PC-3 (cell line): ENCODE measurements at regions not wholly inside any gene's neighbourhood (a gene's known extent, or its start where the extent isn't known, plus 50 kb on each side); places are given as distances from the start of the nearest gene placed in this dataset.

Source experiments
- ATAC-seq: fragments of 200-7000 bp; cut with Tn5 transposase; 2 replicates; pipeline ENCODE4 v1.9.1; 2020; ENCODE audit warnings: mild to moderate bottlenecking, moderate library complexity
- BruUV-seq: library from RNA; stranded (reverse); fragments of 400-500 nt; replicated peaks from 2 replicates; lab custom pipeline; 2021; lab: Mats Ljungman, UMichigan
- CTCF ChIA-PET: fragments of 300-600 bp; sonication (Branson Sonifier 250); formaldehyde crosslinking; loops from one replicate; lab custom pipeline; 2022; ENCODE audit warnings: antibody characterized with exemption; lab: Charles Lee
- POLR2A ChIA-PET: fragments of 300-600 bp; sonication (Branson Sonifier 250); formaldehyde crosslinking; loops from one replicate; lab custom pipeline; 2022; ENCODE audit warnings: antibody characterized with exemption; ENCODE audit not compliant: unreplicated experiment; lab: Charles Lee
- DNase-seq: peaks from one replicate; pipeline ENCODE4 v3.0.0-alpha.2; 2015
- H2AFZ ChIP-seq: fragments of 300-600 bp; sonication (generic); 2 replicates; pipeline ENCODE4 v1.6.0; 2016; ENCODE audit warnings: antibody characterized with exemption, low read length
- H3F3A ChIP-seq: fragments of 300-600 bp; sonication (generic); one replicate; pipeline ENCODE4 v1.6.0; 2017; ENCODE audit warnings: antibody characterized with exemption, low read length, control low read depth, mild to moderate bottlenecking; ENCODE audit not compliant: unreplicated experiment
- H3K27ac ChIP-seq: fragments of 300-600 bp; sonication (generic); 2 replicates; pipeline ENCODE4 v1.5.1; 2016; ENCODE audit warnings: mild to moderate bottlenecking, low read length
- H3K27me3 ChIP-seq: fragments of 300-600 bp; sonication (generic); 2 replicates; pipeline ENCODE4 v1.6.1; 2016; ENCODE audit warnings: low read length, mixed read lengths
- H3K36me3 ChIP-seq: fragments of 300-600 bp; sonication (generic); 2 replicates; pipeline ENCODE4 v1.6.1; 2016; ENCODE audit warnings: low read depth, mixed run types, low read length, mixed read lengths
- H3K4me1 ChIP-seq: fragments of 300-600 bp; sonication (generic); 2 replicates; pipeline ENCODE4 v1.5.1; 2016; ENCODE audit warnings: low read length; ENCODE audit not compliant: insufficient read depth
- H3K4me2 ChIP-seq: fragments of 300-600 bp; sonication (generic); 2 replicates; pipeline ENCODE4 v1.6.0; 2016; ENCODE audit warnings: low read length
- H3K4me3 ChIP-seq: fragments of 300-600 bp; sonication (generic); 2 replicates; pipeline ENCODE4 v1.5.1; 2016; ENCODE audit warnings: mild to moderate bottlenecking, low read length, mixed read lengths
- H3K79me2 ChIP-seq: fragments of 300-600 bp; sonication (generic); 2 replicates; pipeline ENCODE4 v1.6.1; 2017; ENCODE audit warnings: low read length, mixed read lengths
- H3K9ac ChIP-seq: fragments of 300-600 bp; sonication (generic); 2 replicates; pipeline ENCODE4 v1.6.0; 2016; ENCODE audit warnings: mild to moderate bottlenecking, low read length
- H3K9me2 ChIP-seq: fragments of 300-600 bp; sonication (generic); replicated peaks from 2 replicates; pipeline ENCODE4 v1.6.1; 2016; ENCODE audit warnings: mixed run types, low read length, mixed read lengths
- H3K9me3 ChIP-seq: fragments of 300-600 bp; sonication (generic); 2 replicates; pipeline ENCODE4 v1.6.1; 2016; ENCODE audit warnings: low read length, mixed read lengths
- H4K20me1 ChIP-seq: fragments of 300-600 bp; sonication (generic); 2 replicates; pipeline ENCODE4 v1.6.1; 2016; ENCODE audit warnings: low read length, mixed read lengths
- EZH2 ChIP-seq: fragments of 300-600 bp; sonication (generic); IDR thresholded peaks from one replicate; pipeline ENCODE4 v1.6.1; 2017; ENCODE audit warnings: antibody characterized with exemption, mild to moderate bottlenecking, low read length; ENCODE audit not compliant: unreplicated experiment
- EZH2phosphoT487 ChIP-seq: fragments of 300-600 bp; sonication (generic); IDR thresholded peaks from 2 replicates; pipeline ENCODE4 v1.6.1; 2018; ENCODE audit warnings: mild to moderate bottlenecking, antibody characterized with exemption, low read length, borderline replicate concordance
- intact Hi-C: fragments of 100-400 bp; cut with micrococcal nuclease; formaldehyde crosslinking; loops from 2 replicates; pipeline ENCODE4 v1.9.0; 2023
- TF ChIP-seq, protein P1 (sequence below): fragments of 300-600 bp; sonication (generic); conservative IDR thresholded peaks from 2 replicates; pipeline ENCODE4 v1.5.1; 2017; ENCODE audit warnings: antibody characterized with exemption, low read depth, mild to moderate bottlenecking, low read length

DNA sequence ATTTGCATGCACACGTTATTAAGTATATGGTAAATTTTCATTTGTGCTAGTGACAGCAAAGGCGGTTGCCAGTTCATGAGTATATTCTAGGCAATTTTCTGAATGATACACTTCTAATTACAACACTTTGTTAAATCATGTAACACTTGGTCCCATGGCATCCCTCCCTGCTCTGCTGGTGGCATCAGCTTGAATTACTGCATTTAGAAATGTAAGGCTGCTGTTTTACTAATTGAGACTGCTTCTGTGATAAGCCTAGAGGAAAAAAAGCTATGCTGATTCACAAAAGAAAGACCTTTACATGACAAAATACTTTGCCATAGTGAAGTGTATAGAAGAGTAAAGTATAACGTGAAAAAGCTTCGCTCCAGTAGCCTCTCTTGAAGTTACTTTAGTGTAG is 636.1 kb downstream of the KCNH5 start:
- no peaks in the 10 kb centered on the region for H3K79me2 ChIP-seq
- intact Hi-C loops = no loop called here
- CTCF ChIA-PET = no interaction called here
- H3K27me3 ChIP-seq = peaks cover 4% of the 10 kb centered on the region; the same call in 1 of the 2 replicates
- H3K4me3 ChIP-seq = no peak overlapping the region
- no peak overlapping the region for H3K9ac ChIP-seq
- TF ChIP-seq EZH2phosphoT487 (no peak), EZH2 (no peak)
- TF ChIP-seq, protein P1, sequence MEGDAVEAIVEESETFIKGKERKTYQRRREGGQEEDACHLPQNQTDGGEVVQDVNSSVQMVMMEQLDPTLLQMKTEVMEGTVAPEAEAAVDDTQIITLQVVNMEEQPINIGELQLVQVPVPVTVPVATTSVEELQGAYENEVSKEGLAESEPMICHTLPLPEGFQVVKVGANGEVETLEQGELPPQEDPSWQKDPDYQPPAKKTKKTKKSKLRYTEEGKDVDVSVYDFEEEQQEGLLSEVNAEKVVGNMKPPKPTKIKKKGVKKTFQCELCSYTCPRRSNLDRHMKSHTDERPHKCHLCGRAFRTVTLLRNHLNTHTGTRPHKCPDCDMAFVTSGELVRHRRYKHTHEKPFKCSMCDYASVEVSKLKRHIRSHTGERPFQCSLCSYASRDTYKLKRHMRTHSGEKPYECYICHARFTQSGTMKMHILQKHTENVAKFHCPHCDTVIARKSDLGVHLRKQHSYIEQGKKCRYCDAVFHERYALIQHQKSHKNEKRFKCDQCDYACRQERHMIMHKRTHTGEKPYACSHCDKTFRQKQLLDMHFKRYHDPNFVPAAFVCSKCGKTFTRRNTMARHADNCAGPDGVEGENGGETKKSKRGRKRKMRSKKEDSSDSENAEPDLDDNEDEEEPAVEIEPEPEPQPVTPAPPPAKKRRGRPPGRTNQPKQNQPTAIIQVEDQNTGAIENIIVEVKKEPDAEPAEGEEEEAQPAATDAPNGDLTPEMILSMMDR = no peak
- no peak overlapping the region for H3K27ac ChIP-seq
- H3K9me3 ChIP-seq = no peaks in the 10 kb centered on the region
- DNase-seq (no peak), ATAC-seq (no peak)
- no peaks in the 10 kb centered on the region for H3K4me1 ChIP-seq
- BruUV-seq = no TSS peak
- H3K9me2 ChIP-seq = no peaks in the 10 kb centered on the region
- H3K36me3 ChIP-seq = no peaks in the 10 kb centered on the region
- H3K4me2 ChIP-seq = no peak overlapping the region
- H2AFZ ChIP-seq = no peak overlapping the region
- H3F3A ChIP-seq = no peaks in the 10 kb centered on the region
- H4K20me1 ChIP-seq = no peaks in the 10 kb centered on the region
- POLR2A ChIA-PET = no interaction called here

DNA sequence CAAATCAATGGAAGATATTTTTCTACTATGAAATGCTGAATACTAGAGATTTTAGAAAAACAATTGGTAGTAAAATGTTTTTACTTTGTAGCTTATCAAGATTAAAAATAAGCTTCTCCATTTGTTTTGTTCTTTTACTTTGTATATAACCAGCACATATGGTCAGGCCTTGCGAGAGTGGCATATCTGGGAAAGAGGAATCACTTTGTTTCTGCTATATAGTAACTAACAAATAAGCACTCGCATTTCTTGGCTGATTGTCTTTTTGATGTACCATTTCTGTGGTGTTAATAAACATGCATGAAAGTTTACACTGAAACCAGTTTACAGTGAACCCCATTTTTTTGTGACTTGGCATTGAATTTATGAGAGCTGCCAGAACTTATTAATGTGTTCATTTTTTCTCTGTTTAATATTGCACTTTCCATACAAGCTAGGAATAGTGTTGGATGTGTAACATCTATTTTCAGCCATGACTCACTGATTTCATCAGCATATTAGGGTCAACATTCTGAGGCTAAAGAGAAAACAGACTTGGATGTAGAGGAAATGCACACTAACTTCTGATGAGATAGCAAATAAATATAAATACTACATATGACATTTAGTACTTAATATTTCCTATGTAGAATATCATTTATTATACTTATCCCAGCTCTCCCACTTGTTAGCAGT is 635.5 kb downstream of the KCNH5 start:
- no TSS peak for BruUV-seq

GRCh38 chr14:62420847-62421246 is 624.4 kb downstream of the KCNH5 start:
- H2AFZ ChIP-seq = no peak overlapping the region
- peaks cover 9% of the 10 kb centered on the region; the same call in 1 of the 2 replicates for H3K27me3 ChIP-seq
- H3F3A ChIP-seq = no peaks in the 10 kb centered on the region
- H4K20me1 ChIP-seq = no peaks in the 10 kb centered on the region
- no peak overlapping the region for H3K9ac ChIP-seq
- BruUV-seq = no TSS peak
- no peaks in the 10 kb centered on the region for H3K79me2 ChIP-seq
- intact Hi-C loops = no loop called here
- no peak for DNase-seq
- ATAC-seq = no peak
- TF ChIP-seq EZH2 (no peak), EZH2phosphoT487 (no peak)
- TF ChIP-seq, protein P1 = no peak
- ChIA-PET CTCF (no interaction called here), POLR2A (no interaction called here)
- no peaks in the 10 kb centered on the region for H3K9me3 ChIP-seq
- no peaks in the 10 kb centered on the region for H3K9me2 ChIP-seq
- no peak overlapping the region for H3K27ac ChIP-seq
- no peak overlapping the region for H3K4me2 ChIP-seq
- no peaks in the 10 kb centered on the region for H3K36me3 ChIP-seq
- H3K4me1 ChIP-seq = no peaks in the 10 kb centered on the region
- no peak overlapping the region for H3K4me3 ChIP-seq

More for the DNA sequence above, 635.5 kb downstream of the KCNH5 start:
- H2AFZ ChIP-seq = no peak overlapping the region
- no peaks in the 10 kb centered on the region for H3K9me3 ChIP-seq
- POLR2A ChIA-PET = no interaction called here
- H3K4me3 ChIP-seq = no peak overlapping the region
- ATAC-seq = no peak
- H3K36me3 ChIP-seq = no peaks in the 10 kb centered on the region
- intact Hi-C loops = no loop called here
- peaks cover 4% of the 10 kb centered on the region; the same call in 1 of the 2 replicates for H3K27me3 ChIP-seq
- H3K4me2 ChIP-seq = no peak overlapping the region
- H3K27ac ChIP-seq = no peak overlapping the region
- no peaks in the 10 kb centered on the region for H3K4me1 ChIP-seq
- TF ChIP-seq EZH2phosphoT487 (no peak), EZH2 (no peak)
- TF ChIP-seq, protein P1 = no peak
- no peak overlapping the region for H3K9ac ChIP-seq
- H3K9me2 ChIP-seq = no peaks in the 10 kb centered on the region
- H3F3A ChIP-seq = no peaks in the 10 kb centered on the region
- peak; percentile 18 for DNase-seq
- no peaks in the 10 kb centered on the region for H3K79me2 ChIP-seq
- H4K20me1 ChIP-seq = no peaks in the 10 kb centered on the region
- CTCF ChIA-PET = no interaction called here
